ENCODE measurements at regions not wholly inside any gene's neighbourhood (a gene's known extent, or its start where the extent isn't known, plus 50 kb on each side); places are given as distances from the start of the nearest gene placed in this dataset.

GRCh38 chr2:63678551-63678950, 89.8 kb downstream of the MDH1 start:
- H3K4me1 ChIP-seq: no peaks in the 10 kb centered on the region
- H3K27me3 ChIP-seq: no peaks in the 10 kb centered on the region
- TF ChIP-seq CTCF (IDR thresholded peaks at IDR 0.05) (no peak), POLR2AphosphoS5 (IDR thresholded peaks at IDR 0.05) (no peak), POLR2A (IDR thresholded peaks at IDR 0.05) (no peak), EP300 (IDR thresholded peaks at IDR 0.05) (no peak)
- H3K4me3 ChIP-seq: no peak overlapping the region
- 58% methylated on average over 4 of the region's 4 CpGs for WGBS
- no peak overlapping the region for H3K27ac ChIP-seq
- no peaks in the 10 kb centered on the region for H3K9me3 ChIP-seq
- no peak for DNase-seq (ENCODE audit: low spot score in 2 of 2)
- H3K36me3 ChIP-seq: no peaks in the 10 kb centered on the region

- H3K27ac ChIP-seq: no peak overlapping the region
- H3K9me3 ChIP-seq: no peaks in the 10 kb centered on the region
- H3K4me3 ChIP-seq: no peak overlapping the region
- DNase-seq (ENCODE audit: low spot score in 2 of 2): no peak
- TF ChIP-seq POLR2A (IDR thresholded peaks at IDR 0.05) (no peak), CTCF (IDR thresholded peaks at IDR 0.05) (no peak), POLR2AphosphoS5 (IDR thresholded peaks at IDR 0.05) (no peak), EP300 (IDR thresholded peaks at IDR 0.05) (no peak)
- no peaks in the 10 kb centered on the region for H3K36me3 ChIP-seq
- 46% methylated on average over 5 of the region's 5 CpGs for WGBS
- H3K4me1 ChIP-seq: no peaks in the 10 kb centered on the region
- H3K27me3 ChIP-seq: no peaks in the 10 kb centered on the region
Observed at GRCh38 chr2:63679252-63679855, 90.6 kb downstream of the MDH1 start.

- H3K36me3 ChIP-seq: no peaks in the 10 kb centered on the region
- H3K4me1 ChIP-seq: no peaks in the 10 kb centered on the region
- H3K4me3 ChIP-seq: no peak overlapping the region
- no peak overlapping the region for H3K27ac ChIP-seq
- TF ChIP-seq EP300 (IDR thresholded peaks at IDR 0.05) (no peak), POLR2A (IDR thresholded peaks at IDR 0.05) (no peak), CTCF (IDR thresholded peaks at IDR 0.05) (no peak)
- no peaks in the 10 kb centered on the region for H3K27me3 ChIP-seq
- WGBS: 100% methylated on average over 1 of the region's 1 CpG
- DNase-seq (ENCODE audit: low spot score in 2 of 2): no peak
- no peaks in the 10 kb centered on the region for H3K9me3 ChIP-seq
Observed at GRCh38 chr2:63680455-63680854, 91.7 kb downstream of the MDH1 start.

- Histone ChIP-seq H3K9me3 (no peaks in the 10 kb centered on the region), H3K4me3 (no peak overlapping the region), H3K27me3 (no peaks in the 10 kb centered on the region), H3K27ac (no peak overlapping the region), H3K4me1 (no peaks in the 10 kb centered on the region), H3K36me3 (no peaks in the 10 kb centered on the region)
- no peak for DNase-seq (ENCODE audit: low spot score in 2 of 2)
- WGBS: 71% methylated on average over 1 of the region's 1 CpG
- TF ChIP-seq POLR2AphosphoS5 (IDR thresholded peaks at IDR 0.05): no peak
- TF ChIP-seq POLR2A (IDR thresholded peaks at IDR 0.05): no peak
- TF ChIP-seq CTCF (IDR thresholded peaks at IDR 0.05): no peak
- no peak for TF ChIP-seq EP300 (IDR thresholded peaks at IDR 0.05)
Observed at GRCh38 chr2:63681896-63682295, 93.1 kb downstream of the MDH1 start.

GRCh38 chr2:63692002-63692606, 103.3 kb downstream of the MDH1 start:
- Histone ChIP-seq H3K9me3 (no peaks in the 10 kb centered on the region), H3K27ac (no peak overlapping the region), H3K27me3 (no peaks in the 10 kb centered on the region), H3K36me3 (no peaks in the 10 kb centered on the region), H3K4me1 (peaks cover 5% of the 10 kb centered on the region), H3K4me3 (no peak overlapping the region)
- DNase-seq (ENCODE audit: low spot score in 2 of 2): no peak
- 3% methylated on average over 1 of the region's 1 CpG for WGBS
- TF ChIP-seq CTCF (IDR thresholded peaks at IDR 0.05): peak; percentile 43 to 46
- TF ChIP-seq POLR2AphosphoS5 (IDR thresholded peaks at IDR 0.05): no peak

Measured in suprapubic skin (tissue), 4 donors.